RWPE2 (cell line): ENCODE measurements at regions not wholly inside any gene's neighbourhood (a gene's known extent, or its start where the extent isn't known, plus 50 kb on each side); places are given as distances from the start of the nearest gene placed in this dataset.

Experiments
- ATAC-seq: fragments of 200-7000 bp; cut with Tn5 transposase; 3 replicates; pipeline ENCODE4 v1.9.1; 2021; ENCODE audit warnings: low read depth
- DNase-seq: peaks from one replicate; pipeline ENCODE4 v3.0.0-alpha.2; 2020; ENCODE audit warnings: low spot score
- H3K27ac ChIP-seq: fragments of 450-650 bp; 2 replicates; pipeline ENCODE4 v1.5.1; 2017; ENCODE audit warnings: mild to moderate bottlenecking; ENCODE audit not compliant: poor library complexity, severe bottlenecking
- H3K27me3 ChIP-seq: fragments of 250-450 bp; sonication (Bioruptor Pico); 2 replicates; pipeline ENCODE4 v1.5.1; 2021; ENCODE audit warnings: mild to moderate bottlenecking, moderate library complexity; ENCODE audit not compliant: insufficient read depth, poor library complexity, severe bottlenecking
- H3K36me3 ChIP-seq: fragments of 250-450 bp; sonication (Bioruptor Pico); 2 replicates; pipeline ENCODE4 v1.5.1; 2020; ENCODE audit warnings: low read depth, mild to moderate bottlenecking, moderate library complexity
- H3K4me1 ChIP-seq: fragments of 250-450 bp; sonication (Bioruptor Pico); 2 replicates; pipeline ENCODE4 v1.5.1; 2021; ENCODE audit warnings: mild to moderate bottlenecking, moderate library complexity; ENCODE audit not compliant: insufficient read depth, poor library complexity, severe bottlenecking
- H3K4me3 ChIP-seq: fragments of 250-450 bp; sonication (Bioruptor Pico); 2 replicates; pipeline ENCODE4 v1.5.1; 2021; ENCODE audit warnings: mild to moderate bottlenecking, moderate library complexity; ENCODE audit not compliant: severe bottlenecking
- H3K9me3 ChIP-seq: fragments of 250-450 bp; sonication (Bioruptor Pico); 2 replicates; pipeline ENCODE4 v1.5.1; 2021; ENCODE audit warnings: mild to moderate bottlenecking, moderate library complexity; ENCODE audit not compliant: severe bottlenecking
- CTCF ChIP-seq: fragments of 450-650 bp; IDR thresholded peaks from one replicate; pipeline ENCODE4 v1.5.1; 2017; ENCODE audit warnings: mild to moderate bottlenecking, moderate library complexity; ENCODE audit not compliant: poor library complexity, severe bottlenecking

GRCh38 chr4:119788349-119789266 lies 160.0 kb upstream of the PDE5A start:
- no peaks in the 10 kb centered on the region for H3K9me3 ChIP-seq
- DNase-seq: no peak
- ATAC-seq: no peak
- H3K36me3 ChIP-seq: no peaks in the 10 kb centered on the region
- no peaks in the 10 kb centered on the region for H3K4me1 ChIP-seq
- no peaks in the 10 kb centered on the region for H3K27me3 ChIP-seq
- no peak overlapping the region for H3K4me3 ChIP-seq
- H3K27ac ChIP-seq: no peak overlapping the region
- TF ChIP-seq CTCF: no peak

GRCh38 chr4:119785963-119786362 lies 157.4 kb upstream of the PDE5A start:
- peak; percentile 60 for TF ChIP-seq CTCF
- H3K27me3 ChIP-seq: no peaks in the 10 kb centered on the region
- H3K4me1 ChIP-seq: no peaks in the 10 kb centered on the region
- ATAC-seq: no peak
- no peak for DNase-seq
- H3K4me3 ChIP-seq: no peak overlapping the region
- H3K36me3 ChIP-seq: no peaks in the 10 kb centered on the region
- H3K27ac ChIP-seq: no peak overlapping the region
- H3K9me3 ChIP-seq: no peaks in the 10 kb centered on the region

- no peaks in the 10 kb centered on the region for H3K4me1 ChIP-seq
- H3K36me3 ChIP-seq: no peaks in the 10 kb centered on the region
- no peak overlapping the region for H3K27ac ChIP-seq
- TF ChIP-seq CTCF: no peak
- no peak for ATAC-seq
- no peak overlapping the region for H3K4me3 ChIP-seq
- DNase-seq: no peak
- no peaks in the 10 kb centered on the region for H3K9me3 ChIP-seq
- no peaks in the 10 kb centered on the region for H3K27me3 ChIP-seq
Measured at GRCh38 chr4:119783189-119783983, 154.8 kb upstream of the PDE5A start.

GRCh38 chr4:119781044-119781443 lies 152.4 kb upstream of the PDE5A start:
- no peak for TF ChIP-seq CTCF
- H3K9me3 ChIP-seq: no peaks in the 10 kb centered on the region
- H3K4me1 ChIP-seq: no peaks in the 10 kb centered on the region
- H3K27ac ChIP-seq: no peak overlapping the region
- no peaks in the 10 kb centered on the region for H3K27me3 ChIP-seq
- ATAC-seq (no peak), DNase-seq (no peak)
- no peaks in the 10 kb centered on the region for H3K36me3 ChIP-seq
- H3K4me3 ChIP-seq: no peak overlapping the region
